H1 (cell line): ENCODE measurements at regions not wholly inside any gene's neighbourhood (a gene's known extent, or its start where the extent isn't known, plus 50 kb on each side); places are given as distances from the start of the nearest gene placed in this dataset.

Source experiments
- CTCF ChIA-PET: fragments of 300-600 bp; sonication (Branson Sonifier 250); formaldehyde crosslinking; loops from one replicate; lab custom pipeline; 2021; ENCODE audit not compliant: partially characterized antibody; lab: Charles Lee
- POLR2A ChIA-PET: fragments of 300-600 bp; sonication (Branson Sonifier 250); formaldehyde crosslinking; loops from one replicate; lab custom pipeline; 2021; ENCODE audit warnings: inconsistent platforms; ENCODE audit not compliant: partially characterized antibody; lab: Charles Lee
- DNase-seq, 2 experiments: peaks; one replicate each; pipeline versions ENCODE4 v3.0.0 to v3.0.0-alpha.2; 2010 to 2022; ENCODE audit warnings: low spot score in 2 of 2, low read depth in 1 of 2, mixed read lengths in 1 of 2
- FAIRE-seq: peaks from 2 replicates; lab custom pipeline; 2011; peaks lifted over from hg19 to GRCh38; lab: Jason Lieb, UNC
- H2AFZ ChIP-seq: 2 replicates; pipeline ENCODE4 v1.8.1; 2012; ENCODE audit warnings: low read length, inconsistent platforms
- H2AK5ac ChIP-seq: 2 replicates; pipeline ENCODE4 v1.6.1; 2013; ENCODE audit warnings: low read depth, low read length
- H2BK120ac ChIP-seq: replicated peaks from 2 replicates; pipeline ENCODE3; 2013; ENCODE audit warnings: low read depth, low read length, inconsistent platforms
- H2BK12ac ChIP-seq: 2 replicates; pipeline ENCODE4 v1.6.1; 2013; ENCODE audit warnings: low read depth, low read length
- H2BK15ac ChIP-seq: 2 replicates; pipeline ENCODE4 v1.6.1; 2013; ENCODE audit warnings: low read length
- H2BK20ac ChIP-seq: 2 replicates; pipeline ENCODE4 v1.6.1; 2013; ENCODE audit warnings: low read length
- H2BK5ac ChIP-seq: 2 replicates; pipeline ENCODE4 v1.6.1; 2013; ENCODE audit warnings: low read depth, low read length
- H3K14ac ChIP-seq: 2 replicates; pipeline ENCODE4 v1.6.1; 2013; ENCODE audit warnings: inconsistent platforms; ENCODE audit not compliant: insufficient read length
- H3K18ac ChIP-seq: 2 replicates; pipeline ENCODE4 v1.6.1; 2013; ENCODE audit warnings: low read length; ENCODE audit errors: extremely low read depth
- H3K23ac ChIP-seq: 2 replicates; pipeline ENCODE4 v1.6.1; 2013; ENCODE audit warnings: inconsistent platforms; ENCODE audit not compliant: insufficient read length
- H3K23me2 ChIP-seq: 2 replicates; pipeline ENCODE4 v1.6.1; 2013; ENCODE audit warnings: low read depth, low read length
- H3K27ac ChIP-seq: 2 replicates; pipeline ENCODE4 v1.6.1; 2011; ENCODE audit warnings: low read depth, low read length, inconsistent platforms
- H3K27me3 ChIP-seq, 4 experiments: replicated peaks in 1 of 4; 1 replicate in 1 of 4; 2 replicates in 3 of 4; pipeline versions ENCODE4 v1.6.1 to v1.8.1; 2011 to 2013; ENCODE audit warnings: low read length in 3 of 4, mild to moderate bottlenecking in 3 of 4, inconsistent platforms in 2 of 4, mixed read lengths in 2 of 4, moderate library complexity in 1 of 4; ENCODE audit not compliant: control insufficient read depth in 3 of 4, insufficient read depth in 3 of 4; ENCODE audit errors: extremely low read depth in 1 of 4
- H3K36me3 ChIP-seq, 4 experiments: 2 replicates each; pipeline versions ENCODE4 v1.6.1 to v1.8.1; 2011 to 2013; ENCODE audit warnings: mild to moderate bottlenecking in 4 of 4, low read length in 3 of 4, moderate library complexity in 2 of 4, control low read depth in 1 of 4, inconsistent platforms in 1 of 4; ENCODE audit not compliant: insufficient read depth in 4 of 4, control insufficient read depth in 2 of 4
- H3K4ac ChIP-seq: replicated peaks from 2 replicates; pipeline ENCODE3; 2013; ENCODE audit warnings: low read length, low read depth, mixed read lengths, inconsistent platforms; ENCODE audit not compliant: insufficient read length
- H3K4me1 ChIP-seq, 4 experiments: replicated peaks in 1 of 4; 1 replicate in 1 of 4; 2 replicates in 3 of 4; pipeline versions ENCODE4 v1.6.1 to v1.8.1; 2011 to 2013; ENCODE audit warnings: low read length in 3 of 4, inconsistent platforms in 2 of 4, mixed read lengths in 1 of 4; ENCODE audit not compliant: insufficient read depth in 4 of 4, control insufficient read depth in 3 of 4
- H3K4me2 ChIP-seq, 2 experiments: 2 replicates each; pipeline versions ENCODE4 v1.6.1 to v1.8.1; 2011 to 2013; ENCODE audit warnings: low read depth in 2 of 2, low read length in 2 of 2, control low read depth in 1 of 2, inconsistent platforms in 1 of 2, mild to moderate bottlenecking in 1 of 2; ENCODE audit not compliant: insufficient read depth in 1 of 2
- H3K4me3 ChIP-seq, 4 experiments: fragments of 200-600, 300-600 bp in 1 of 4; sonication (generic), shearing (Covaris generic), sonication (Bioruptor Twin) in 1 of 4; 2 replicates each; pipeline versions ENCODE4 v1.5.1 to v1.8.1; 2011 to 2016; ENCODE audit warnings: low read length in 4 of 4, low read depth in 3 of 4, control low read depth in 2 of 4, inconsistent platforms in 2 of 4, mild to moderate bottlenecking in 2 of 4, mixed read lengths in 1 of 4, moderate library complexity in 1 of 4; ENCODE audit not compliant: insufficient read depth in 2 of 4; ENCODE audit errors: extremely low read depth in 1 of 4
- H3K56ac ChIP-seq: replicated peaks from 2 replicates; pipeline ENCODE3; 2013; ENCODE audit warnings: low read depth, mild to moderate bottlenecking, mixed read lengths, low read length, inconsistent platforms; ENCODE audit not compliant: insufficient read length
- H3K79me1 ChIP-seq: 2 replicates; pipeline ENCODE4 v1.6.1; 2013; ENCODE audit warnings: low read depth, low read length, control low read depth
- H3K79me2 ChIP-seq, 2 experiments: 2 replicates each; pipeline versions ENCODE4 v1.6.1 to v1.8.1; 2012 to 2013; ENCODE audit warnings: low read length in 2 of 2, mild to moderate bottlenecking in 2 of 2, inconsistent platforms in 1 of 2; ENCODE audit not compliant: insufficient read depth in 2 of 2, control insufficient read depth in 1 of 2
- H3K9ac ChIP-seq, 4 experiments: replicated peaks in 1 of 4; 1 replicate in 1 of 4; 2 replicates in 3 of 4; pipeline versions ENCODE4 v1.6.1 to v1.8.1; 2011 to 2013; ENCODE audit warnings: low read depth in 3 of 4, low read length in 3 of 4, control low read depth in 2 of 4, mild to moderate bottlenecking in 2 of 4, moderate library complexity in 2 of 4, inconsistent platforms in 1 of 4; ENCODE audit errors: extremely low read depth in 1 of 4
- H3K9me3 ChIP-seq, 2 experiments: 2 replicates each; pipeline versions ENCODE4 v1.6.1 to v1.8.1; 2012 to 2013; ENCODE audit warnings: mild to moderate bottlenecking in 2 of 2, moderate library complexity in 2 of 2, control low read depth in 1 of 2, inconsistent platforms in 1 of 2, low read depth in 1 of 2, low read length in 1 of 2, mixed read lengths in 1 of 2; ENCODE audit not compliant: insufficient read depth in 2 of 2
- H4K20me1 ChIP-seq, 2 experiments: replicated peaks in 1 of 2; 2 replicates each; pipeline versions ENCODE3 to v1.8.1; 2011 to 2013; ENCODE audit warnings: inconsistent platforms in 2 of 2, low read length in 2 of 2, mild to moderate bottlenecking in 1 of 2; ENCODE audit not compliant: insufficient read depth in 2 of 2, control insufficient read depth in 1 of 2
- H4K5ac ChIP-seq: 2 replicates; pipeline ENCODE4 v1.6.1; 2013; ENCODE audit warnings: low read length, low read depth, mixed read lengths, inconsistent platforms; ENCODE audit not compliant: insufficient read length
- H4K8ac ChIP-seq: 2 replicates; pipeline ENCODE4 v1.8.0; 2013; ENCODE audit warnings: mild to moderate bottlenecking, moderate library complexity, low read length, inconsistent platforms; ENCODE audit not compliant: insufficient read depth; ENCODE audit errors: extremely low read depth
- H4K91ac ChIP-seq: replicated peaks from 2 replicates; pipeline ENCODE3; 2013; ENCODE audit warnings: low read length, mixed read lengths, inconsistent platforms; ENCODE audit not compliant: insufficient read length
- CHD1 ChIP-seq: IDR thresholded peaks from 2 replicates; pipeline ENCODE4 v1.6.1; 2012; ENCODE audit warnings: low read depth, low read length, improper control_type of control experiment
- EP300 ChIP-seq, 2 experiments: IDR thresholded peaks; 1 replicate in 1 of 2; 2 replicates in 1 of 2; pipeline ENCODE4 v1.6.1; 2011 to 2012; ENCODE audit warnings: low read depth in 2 of 2, low read length in 2 of 2, mild to moderate bottlenecking in 2 of 2, borderline replicate concordance in 1 of 2, inconsistent platforms in 1 of 2, moderate library complexity in 1 of 2
- HDAC2 ChIP-seq, 2 experiments: fragments of 300-600 bp in 1 of 2; sonication (generic) in 1 of 2; IDR thresholded peaks; 2 replicates each; pipeline ENCODE4 v1.6.1; 2011 to 2012; ENCODE audit warnings: low read depth in 2 of 2, low read length in 2 of 2, mild to moderate bottlenecking in 2 of 2, moderate library complexity in 2 of 2, borderline replicate concordance in 1 of 2, inconsistent platforms in 1 of 2
- JUN ChIP-seq: IDR thresholded peaks from 2 replicates; pipeline ENCODE4 v1.6.1; 2011; ENCODE audit warnings: low read depth, mild to moderate bottlenecking, improper control_type of control experiment, low read length
- POU5F1 ChIP-seq: IDR thresholded peaks from 2 replicates; pipeline ENCODE4 v1.6.1; 2011; ENCODE audit warnings: low read depth, mild to moderate bottlenecking, low read length, moderate library complexity
- RXRA ChIP-seq: IDR thresholded peaks from 2 replicates; pipeline ENCODE4 v1.6.1; 2011; ENCODE audit warnings: low read depth, mild to moderate bottlenecking, low read length, moderate library complexity; ENCODE audit not compliant: insufficient read depth
- SP2 ChIP-seq: IDR thresholded peaks from 2 replicates; pipeline ENCODE4 v1.6.1; 2012; ENCODE audit warnings: mild to moderate bottlenecking, low read length, inconsistent platforms
- TEAD4 ChIP-seq: IDR thresholded peaks from 2 replicates; pipeline ENCODE4 v1.6.1; 2012; ENCODE audit warnings: low read depth, low read length, inconsistent platforms, mixed read lengths
- USF2 ChIP-seq: IDR thresholded peaks from 2 replicates; pipeline ENCODE4 v1.6.1; 2011; ENCODE audit warnings: low read length, improper control_type of control experiment
- YY1 ChIP-seq: IDR thresholded peaks from 2 replicates; pipeline ENCODE4 v1.6.1; 2011; ENCODE audit warnings: low read depth, mild to moderate bottlenecking, low read length
- WGBS, 2 experiments: shearing (Covaris generic) in 1 of 2; methylation state at CpG; one replicate each; pipeline versions ENCODE4 v1.1.6 to v1.1.7; 2013 to 2015; ENCODE audit warnings: low lambda C conversion rate in 2 of 2, mixed read lengths in 2 of 2, inconsistent platforms in 1 of 2, low coverage in 1 of 2, missing lambda C conversion rate in 1 of 2; ENCODE audit not compliant: insufficient replicate concordance in 2 of 2, insufficient coverage in 1 of 2, insufficient read length in 1 of 2; ENCODE audit errors: extremely low coverage in 1 of 2, missing lambda C conversion rate in 1 of 2; 5-methylcytosine and 5-hydroxymethylcytosine counted together

DNA sequence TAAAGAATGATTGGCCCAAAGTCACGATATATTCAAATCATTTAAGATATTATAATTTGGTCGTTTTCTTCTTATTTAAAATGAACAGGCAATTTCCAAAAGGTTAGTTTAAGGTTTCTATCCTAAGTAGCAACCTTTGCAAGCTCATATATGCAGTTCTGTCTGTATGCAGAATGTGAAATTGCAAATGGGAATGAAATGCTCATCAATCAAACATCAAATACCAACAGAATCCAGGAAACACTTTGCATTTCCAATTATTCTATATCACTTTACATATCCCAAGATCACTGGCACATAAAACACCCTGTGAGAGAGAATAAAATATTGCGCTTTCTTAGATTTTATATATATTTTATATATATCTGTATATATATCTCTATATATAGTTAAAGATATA lies 237.3 kb downstream of the NRIP1 start:
- Histone ChIP-seq H3K27ac (no peak overlapping the region), H3K9me3 (no peaks in the 10 kb centered on the region), H2BK15ac (no peak overlapping the region), H3K56ac (no peak overlapping the region), H2BK5ac (no peak overlapping the region), H2BK20ac (no peak overlapping the region), H3K23me2 (no peaks in the 10 kb centered on the region), H2AK5ac (no peak overlapping the region), H3K36me3 (no peaks in the 10 kb centered on the region), H4K8ac (no peak overlapping the region), H2AFZ (no peak overlapping the region), H2BK120ac (no peak overlapping the region), H2BK12ac (no peak overlapping the region), H3K4me1 (no peaks in the 10 kb centered on the region), H3K4ac (no peak overlapping the region), H3K4me3 (no peak overlapping the region), H4K91ac (no peak overlapping the region)
- POLR2A ChIA-PET, result no interaction called here
- DNase-seq (no peak), FAIRE-seq (no peak)
- CTCF ChIA-PET, result no interaction called here
- 84% methylated on average over 3 of the region's 3 CpGs; no CpG with 5 or more reads in 1 of the 2 experiments for WGBS, 2 experiments
- TF ChIP-seq TEAD4 (no peak), USF2 (no peak), RXRA (no peak), CHD1 (no peak), YY1 (no peak), JUN (no peak), EP300 (IDR thresholded peaks at IDR 0.05; ENCODE audit: borderline replicate concordance in 1 of 2, low read depth in 2 of 2, low read length in 2 of 2) (no peak), POU5F1 (no peak), SP2 (no peak), HDAC2 (IDR thresholded peaks at IDR 0.05; ENCODE audit: borderline replicate concordance in 1 of 2, low read depth in 2 of 2, low read length in 2 of 2) (no peak)
- TF ChIP-seq, all 59 proteins: peak for 0
- H3K79me2 ChIP-seq, result no peaks in the 10 kb centered on the region
- no peak overlapping the region for H3K4me2 ChIP-seq
- no peak overlapping the region for H3K23ac ChIP-seq
- no peak overlapping the region for H4K5ac ChIP-seq
- no peak overlapping the region for H3K14ac ChIP-seq
- no peaks in the 10 kb centered on the region for H3K79me1 ChIP-seq
- H3K9ac ChIP-seq, result no peak overlapping the region
- no peaks in the 10 kb centered on the region for H4K20me1 ChIP-seq
- H3K27me3 ChIP-seq, result no peaks in the 10 kb centered on the region
- H3K18ac ChIP-seq, result no peak overlapping the region
